CD4-positive, alpha-beta T cell treated with Interleukin-17A for 1 hour (primary cell): ENCODE measurements at regions not wholly inside any gene's neighbourhood (a gene's known extent, or its start where the extent isn't known, plus 50 kb on each side); places are given as distances from the start of the nearest gene placed in this dataset.

Experiments used
- DNase-seq: peaks from one replicate; pipeline ENCODE4 v3.0.0-alpha.2; 2020

- no peak for DNase-seq
These were observed 743.9 kb upstream of the SOX9 start for GRCh38 chr17:71376933-71377332.

GRCh38 chr17:71378036-71378435 is 742.8 kb upstream of the SOX9 start:
- DNase-seq: no peak

DNA sequence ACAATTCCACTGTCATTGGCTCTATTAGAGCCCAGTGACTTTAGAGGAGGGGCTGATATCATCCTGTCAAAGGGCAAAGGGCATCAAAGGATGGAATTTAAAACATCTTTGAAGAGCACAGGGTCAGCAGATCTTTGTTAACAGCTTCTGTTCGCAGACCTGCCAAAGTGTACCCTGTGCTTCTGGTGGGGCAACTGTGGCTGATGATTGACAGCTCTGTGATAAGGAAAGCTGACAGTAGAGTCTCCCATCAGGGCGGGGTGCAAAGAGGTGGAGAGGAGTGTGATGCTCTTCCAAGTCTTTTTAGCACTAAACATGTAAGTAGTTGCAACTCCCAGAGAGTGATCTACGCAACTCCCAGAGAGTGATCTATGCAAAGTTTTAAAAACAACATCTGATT is 742.1 kb upstream of the SOX9 start:
- no peak for DNase-seq

- DNase-seq: no peak
These were observed 741.3 kb upstream of the SOX9 start for GRCh38 chr17:71379512-71379911.

GRCh38 chr17:71380535-71380934 is 740.3 kb upstream of the SOX9 start:
- no peak for DNase-seq

GRCh38 chr17:71380936-71381335 is 739.9 kb upstream of the SOX9 start:
- DNase-seq: no peak

- DNase-seq: no peak
These were observed 737.7 kb upstream of the SOX9 start for GRCh38 chr17:71383091-71383490.

GRCh38 chr17:71387456-71387855 is 733.4 kb upstream of the SOX9 start:
- no peak for DNase-seq

- DNase-seq: no peak
These were observed 727.9 kb upstream of the SOX9 start for GRCh38 chr17:71392715-71393567.

- no peak for DNase-seq
These were observed 724.9 kb upstream of the SOX9 start for GRCh38 chr17:71395901-71396300.

DNA sequence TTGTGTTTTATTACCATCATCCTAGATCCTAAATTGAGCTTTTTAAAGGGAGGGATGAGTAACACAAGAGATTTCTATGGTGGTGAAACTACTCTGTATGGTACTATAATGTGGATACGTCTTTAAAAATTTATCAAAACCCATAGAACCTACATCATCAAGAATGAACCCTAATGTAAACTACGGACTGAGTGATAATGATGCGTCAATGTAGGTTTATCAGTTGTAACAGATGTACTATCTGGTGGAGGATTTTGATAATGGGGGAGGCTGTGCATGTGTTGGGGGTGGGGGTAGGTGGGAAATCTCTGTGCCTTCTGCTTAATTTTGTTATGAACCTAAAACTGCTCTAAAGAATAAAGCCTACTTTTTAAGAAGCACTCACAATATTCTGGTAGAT is 724.1 kb upstream of the SOX9 start:
- DNase-seq: no peak

DNA sequence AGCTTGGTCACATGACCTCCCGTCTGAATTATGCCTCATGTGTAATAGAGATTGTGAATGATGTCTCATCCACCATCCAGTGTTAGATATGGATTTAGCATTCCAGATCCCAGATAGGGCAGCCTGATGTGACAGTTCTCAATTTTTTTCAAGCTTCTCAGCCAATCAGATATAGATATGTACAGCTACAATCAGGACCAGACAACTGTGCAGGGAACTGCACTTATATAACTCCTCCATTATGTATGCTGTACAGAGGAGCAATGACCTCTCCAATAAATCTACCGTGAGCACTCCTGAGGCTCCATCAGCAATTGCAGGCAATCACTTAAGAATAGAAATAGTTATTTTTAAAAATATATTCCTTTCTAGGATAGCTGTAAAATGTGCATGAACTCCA is 722.8 kb upstream of the SOX9 start:
- DNase-seq: no peak

GRCh38 chr17:71398800-71399219 is 722.0 kb upstream of the SOX9 start:
- no peak for DNase-seq

GRCh38 chr17:71399221-71399620 is 721.6 kb upstream of the SOX9 start:
- DNase-seq: no peak

GRCh38 chr17:71399649-71400048 is 721.2 kb upstream of the SOX9 start:
- no peak for DNase-seq

GRCh38 chr17:71402007-71402406 is 718.8 kb upstream of the SOX9 start:
- no peak for DNase-seq

DNA sequence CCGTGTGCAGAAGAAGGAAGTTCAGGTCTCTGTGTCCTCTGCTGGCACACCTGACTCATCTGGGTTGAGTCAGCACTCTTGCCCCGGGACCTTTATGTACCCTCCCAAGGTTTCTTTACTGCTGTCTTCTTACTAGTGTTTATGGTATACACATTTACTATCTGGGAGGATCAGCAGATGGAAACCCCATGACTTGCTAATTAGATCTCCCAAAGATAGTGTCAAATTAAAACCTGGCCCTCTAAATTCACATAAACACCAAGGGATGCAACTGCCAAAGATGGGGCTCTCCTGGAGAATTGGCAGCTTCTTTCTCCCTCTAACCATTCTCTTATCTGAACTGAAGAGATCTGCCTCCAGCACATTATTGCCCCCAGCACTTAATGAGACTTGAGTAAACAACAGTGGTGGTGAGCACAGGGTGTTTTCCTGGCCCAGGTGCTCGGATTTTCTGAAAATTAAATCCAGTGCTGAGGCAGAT is 718.1 kb upstream of the SOX9 start:
- no peak for DNase-seq

DNA sequence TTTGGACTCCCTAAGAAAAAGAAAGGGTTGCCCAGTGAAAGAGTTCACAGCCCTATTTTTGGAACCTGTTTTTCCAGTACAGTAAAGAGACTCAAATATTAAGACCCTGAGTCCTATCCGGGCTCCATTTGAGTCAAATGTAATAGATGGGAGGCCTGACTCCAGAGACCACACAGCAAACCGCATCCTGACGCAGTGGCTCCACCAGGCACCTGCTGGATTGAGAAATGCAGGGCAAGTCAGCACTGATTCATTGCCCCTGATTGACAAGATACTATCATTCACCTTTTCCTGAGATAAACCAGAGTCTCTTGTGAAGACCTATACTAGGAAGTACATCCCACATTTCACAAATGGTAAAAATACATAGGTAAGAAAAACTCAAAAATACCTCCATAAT is 715.7 kb upstream of the SOX9 start:
- no peak for DNase-seq

GRCh38 chr17:71407981-71408380 is 712.8 kb upstream of the SOX9 start:
- DNase-seq: no peak

DNA sequence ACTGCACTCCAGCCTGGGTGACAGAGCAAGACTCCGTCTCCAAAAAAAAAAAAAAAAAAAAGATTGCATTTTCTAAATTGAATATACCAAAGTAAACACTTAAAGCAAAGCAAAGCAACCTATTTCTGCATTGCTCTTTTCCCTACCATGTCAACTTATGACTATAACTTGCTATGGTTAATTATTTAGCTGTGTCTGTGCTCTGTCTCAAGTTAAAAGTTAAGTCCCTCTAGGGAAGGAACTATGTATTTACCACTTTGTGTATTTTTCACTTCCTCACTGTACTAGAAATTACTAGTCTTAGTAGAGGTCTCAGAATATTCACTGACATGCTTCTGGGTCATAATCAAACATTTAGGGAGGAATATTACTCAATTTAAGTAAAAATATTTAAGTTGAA is 711.7 kb upstream of the SOX9 start:
- DNase-seq: no peak

- DNase-seq: no peak
These were observed 711.1 kb upstream of the SOX9 start for GRCh38 chr17:71409712-71410111.

- DNase-seq: no peak
These were observed 708.0 kb upstream of the SOX9 start for GRCh38 chr17:71412803-71413202.

- no peak for DNase-seq
These were observed 706.9 kb upstream of the SOX9 start for GRCh38 chr17:71413935-71414334.

DNA sequence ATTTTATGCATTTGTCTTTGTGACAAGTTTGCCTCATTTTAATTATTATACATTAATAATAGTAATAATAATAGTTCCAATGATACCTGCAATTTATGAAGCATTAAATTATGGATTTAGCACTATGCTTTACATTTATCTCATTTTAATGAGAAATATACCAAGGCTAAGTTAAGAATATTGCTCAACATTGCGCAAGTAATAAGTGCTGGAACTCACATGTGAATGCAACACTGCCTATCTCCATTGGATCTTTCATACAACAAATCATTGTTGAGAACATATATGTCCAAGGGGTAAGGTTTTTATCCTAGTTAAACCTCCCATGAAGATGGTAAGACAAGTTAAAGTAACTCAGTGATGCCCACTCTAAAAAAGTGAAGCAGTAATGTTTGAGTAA is 703.7 kb upstream of the SOX9 start:
- no peak for DNase-seq

DNA sequence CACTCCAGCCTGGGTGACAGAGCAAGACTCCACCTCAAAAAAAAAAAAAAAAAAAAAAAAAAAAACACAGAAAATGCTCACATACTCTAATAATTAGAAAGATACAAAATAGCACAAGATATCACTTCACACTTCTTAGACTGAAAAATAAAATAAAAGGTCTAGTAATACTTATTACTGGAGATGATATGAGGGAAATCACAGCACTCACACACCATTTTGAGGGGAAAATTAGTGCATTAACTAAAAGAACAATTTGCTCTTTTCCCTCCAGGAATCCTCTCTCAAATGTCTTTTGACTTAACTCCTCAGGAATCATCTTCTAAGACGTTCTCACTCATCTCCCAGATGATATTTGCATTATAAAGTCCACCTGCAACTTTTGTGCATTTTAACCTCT is 697.9 kb upstream of the SOX9 start:
- no peak for DNase-seq
